Tibial nerve (tissue), 4 donors: ENCODE measurements at regions not wholly inside any gene's neighbourhood (a gene's known extent, or its start where the extent isn't known, plus 50 kb on each side); places are given as distances from the start of the nearest gene placed in this dataset.

Experiments
- DNase-seq, 2 donors: peaks; one replicate each; pipeline ENCODE4 v3.0.0-alpha.2; 2019; ENCODE audit warnings: low spot score in 2 of 2
- H3K27ac ChIP-seq, 4 donors: fragments of 200-600 bp; sonication (generic) in 3 of 4; one replicate each; pipeline ENCODE4 v1.5.1; 2017 to 2019; ENCODE audit warnings: mild to moderate bottlenecking in 1 of 4
- H3K27me3 ChIP-seq, 2 donors: fragments of 200-600 bp; sonication (generic) in 1 of 2; one replicate each; pipeline versions ENCODE4 v1.5.1 to v1.6.0; 2017 to 2019
- H3K36me3 ChIP-seq, 3 donors: fragments of 200-600 bp; sonication (generic); one replicate each; pipeline ENCODE4 v1.5.1; 2018 to 2019
- H3K4me1 ChIP-seq, 4 donors: fragments of 200-600 bp; sonication (generic) in 3 of 4; one replicate each; pipeline ENCODE4 v1.5.1; 2017 to 2019
- H3K4me3 ChIP-seq, 4 donors: fragments of 200-600 bp; sonication (generic) in 3 of 4; one replicate each; pipeline ENCODE4 v1.5.1; 2017 to 2019; ENCODE audit warnings: mild to moderate bottlenecking in 1 of 4, moderate library complexity in 1 of 4
- H3K9me3 ChIP-seq, 4 donors: fragments of 200-600 bp; sonication (generic) in 3 of 4; one replicate each; pipeline ENCODE4 v1.5.1; 2017 to 2019
- EP300 ChIP-seq, 2 donors: sonication (generic); formaldehyde crosslinking; IDR thresholded peaks; one replicate each; pipeline ENCODE4 v1.6.1; 2017; ENCODE audit warnings: antibody characterized with exemption in 2 of 2, mild to moderate bottlenecking in 1 of 2
- POLR2A ChIP-seq, 2 donors: fragments of 450-650 bp; IDR thresholded peaks; one replicate each; pipeline ENCODE4 v1.6.1; 2017; ENCODE audit warnings: antibody characterized with exemption in 2 of 2, mild to moderate bottlenecking in 2 of 2, moderate library complexity in 2 of 2
- WGBS, 2 donors: methylation state at CpG; one replicate each; pipeline ENCODE4 v1.1.5; 2018; 5-methylcytosine and 5-hydroxymethylcytosine counted together
- TF ChIP-seq, protein P1 (sequence below), 5 experiments: fragments of 200-600 bp in 3 of 5; fragments of 450-650 bp in 2 of 5; sonication (generic) in 3 of 5; IDR thresholded peaks; one replicate each; pipeline ENCODE4 v1.5.1; 2016 to 2019; ENCODE audit warnings: antibody characterized with exemption in 5 of 5, mild to moderate bottlenecking in 3 of 5, moderate library complexity in 2 of 5

DNA sequence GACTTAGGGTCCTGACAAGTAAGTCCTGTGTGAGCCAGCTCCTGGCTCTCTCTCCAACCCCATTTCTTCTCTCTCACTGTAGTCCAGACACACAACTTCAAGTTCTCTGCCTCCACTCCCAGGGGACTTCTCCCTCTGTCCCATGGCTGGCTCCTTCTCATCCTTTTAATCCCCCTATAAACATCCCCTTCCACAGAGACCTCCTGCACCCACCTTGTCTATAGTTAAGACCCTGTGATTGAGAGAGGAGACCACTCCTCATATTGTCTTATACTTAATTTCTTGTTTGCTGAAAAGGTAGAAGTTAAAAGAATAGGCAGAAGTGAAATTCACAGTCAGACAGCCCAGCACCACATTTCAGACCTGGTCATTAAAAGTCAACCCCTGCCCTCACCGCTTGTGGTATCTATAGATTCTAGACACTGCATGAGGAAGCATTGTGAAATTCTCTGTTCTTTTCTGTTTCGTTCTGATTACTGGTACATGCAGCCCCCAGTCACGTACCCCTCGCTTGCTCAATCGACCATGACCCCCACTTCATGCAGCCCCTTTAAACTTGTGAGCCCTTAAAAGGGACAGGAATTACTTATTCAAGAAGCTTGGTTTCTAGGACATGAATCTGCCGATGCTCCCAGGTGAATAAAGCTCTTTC lies 125.6 kb upstream of the FRMD4A start:
- Histone ChIP-seq H3K36me3 (no peaks in the 10 kb centered on the region), H3K27me3 (no peaks in the 10 kb centered on the region), H3K4me3 (no peak overlapping the region), H3K4me1 (peaks cover 0 to 6% (median 0%) of the 10 kb centered on the region in 4 donors), H3K9me3 (no peaks in the 10 kb centered on the region), H3K27ac (no peak overlapping the region)
- 69 to 88% methylated on average over 6 of the region's 6 CpGs for WGBS, 2 donors
- TF ChIP-seq EP300 (IDR thresholded peaks at IDR 0.05) (no peak), POLR2A (IDR thresholded peaks at IDR 0.05) (no peak)
- TF ChIP-seq, protein P1, sequence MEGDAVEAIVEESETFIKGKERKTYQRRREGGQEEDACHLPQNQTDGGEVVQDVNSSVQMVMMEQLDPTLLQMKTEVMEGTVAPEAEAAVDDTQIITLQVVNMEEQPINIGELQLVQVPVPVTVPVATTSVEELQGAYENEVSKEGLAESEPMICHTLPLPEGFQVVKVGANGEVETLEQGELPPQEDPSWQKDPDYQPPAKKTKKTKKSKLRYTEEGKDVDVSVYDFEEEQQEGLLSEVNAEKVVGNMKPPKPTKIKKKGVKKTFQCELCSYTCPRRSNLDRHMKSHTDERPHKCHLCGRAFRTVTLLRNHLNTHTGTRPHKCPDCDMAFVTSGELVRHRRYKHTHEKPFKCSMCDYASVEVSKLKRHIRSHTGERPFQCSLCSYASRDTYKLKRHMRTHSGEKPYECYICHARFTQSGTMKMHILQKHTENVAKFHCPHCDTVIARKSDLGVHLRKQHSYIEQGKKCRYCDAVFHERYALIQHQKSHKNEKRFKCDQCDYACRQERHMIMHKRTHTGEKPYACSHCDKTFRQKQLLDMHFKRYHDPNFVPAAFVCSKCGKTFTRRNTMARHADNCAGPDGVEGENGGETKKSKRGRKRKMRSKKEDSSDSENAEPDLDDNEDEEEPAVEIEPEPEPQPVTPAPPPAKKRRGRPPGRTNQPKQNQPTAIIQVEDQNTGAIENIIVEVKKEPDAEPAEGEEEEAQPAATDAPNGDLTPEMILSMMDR (IDR thresholded peaks at IDR 0.05): no peak
- DNase-seq: no peak

DNA sequence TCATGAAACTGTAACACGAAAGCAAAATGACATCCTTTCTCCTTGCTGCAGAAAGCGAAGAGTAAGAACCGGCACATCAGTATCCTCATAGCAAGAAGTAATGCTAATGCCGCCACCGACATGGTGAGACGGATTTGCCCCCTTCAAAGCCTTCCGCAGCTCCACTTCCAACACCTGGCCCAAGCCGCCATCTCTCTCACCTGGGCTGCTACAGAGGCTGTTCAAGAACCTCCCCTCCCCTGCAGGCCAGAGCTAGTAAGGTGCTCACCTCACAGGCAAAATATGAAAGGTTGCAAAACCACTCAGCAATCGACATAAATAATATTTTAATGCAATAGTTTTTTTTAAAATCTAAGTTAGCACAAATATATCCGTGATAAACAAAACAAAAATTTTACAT lies 123.9 kb upstream of the FRMD4A start:
- WGBS, 2 donors: 94 to 95% methylated on average over 10 of the region's 10 CpGs
- Histone ChIP-seq H3K27me3 (no peaks in the 10 kb centered on the region), H3K4me3 (no peak overlapping the region), H3K36me3 (no peaks in the 10 kb centered on the region), H3K27ac (no peak overlapping the region), H3K4me1 (peaks cover 0 to 3% (median 0%) of the 10 kb centered on the region in 4 donors), H3K9me3 (no peaks in the 10 kb centered on the region)
- TF ChIP-seq, protein P1 (IDR thresholded peaks at IDR 0.05): no peak
- TF ChIP-seq POLR2A (IDR thresholded peaks at IDR 0.05) (no peak), EP300 (IDR thresholded peaks at IDR 0.05) (no peak)
- DNase-seq: no peak

DNA sequence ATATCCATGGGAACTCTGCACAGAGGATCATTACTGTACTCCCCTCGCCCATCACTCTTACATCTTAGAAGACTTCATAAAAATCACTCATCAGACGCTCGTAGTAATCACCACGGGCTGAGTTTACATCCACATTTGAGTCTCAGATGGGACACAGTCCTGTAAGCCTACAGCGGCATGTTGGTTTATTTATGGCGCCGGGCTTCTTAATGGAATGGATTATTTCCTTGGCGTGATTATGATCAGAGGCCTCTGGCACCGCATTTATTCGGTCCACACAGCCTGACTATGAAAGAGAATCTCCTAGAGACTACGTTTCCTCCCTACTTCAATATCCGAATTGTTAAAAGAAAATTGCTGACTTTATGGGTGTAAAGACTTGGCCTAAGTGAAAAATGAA lies 123.5 kb upstream of the FRMD4A start:
- no peak for DNase-seq
- Histone ChIP-seq H3K27ac (no peak overlapping the region), H3K36me3 (no peaks in the 10 kb centered on the region), H3K4me3 (no peak overlapping the region), H3K27me3 (no peaks in the 10 kb centered on the region), H3K9me3 (no peaks in the 10 kb centered on the region), H3K4me1 (no peaks in the 10 kb centered on the region)
- no peak for TF ChIP-seq POLR2A (IDR thresholded peaks at IDR 0.05)
- no peak for TF ChIP-seq EP300 (IDR thresholded peaks at IDR 0.05)
- TF ChIP-seq, protein P1 (IDR thresholded peaks at IDR 0.05): no peak
- WGBS, 2 donors: 59 to 77% methylated on average over 12 of the region's 12 CpGs

DNA sequence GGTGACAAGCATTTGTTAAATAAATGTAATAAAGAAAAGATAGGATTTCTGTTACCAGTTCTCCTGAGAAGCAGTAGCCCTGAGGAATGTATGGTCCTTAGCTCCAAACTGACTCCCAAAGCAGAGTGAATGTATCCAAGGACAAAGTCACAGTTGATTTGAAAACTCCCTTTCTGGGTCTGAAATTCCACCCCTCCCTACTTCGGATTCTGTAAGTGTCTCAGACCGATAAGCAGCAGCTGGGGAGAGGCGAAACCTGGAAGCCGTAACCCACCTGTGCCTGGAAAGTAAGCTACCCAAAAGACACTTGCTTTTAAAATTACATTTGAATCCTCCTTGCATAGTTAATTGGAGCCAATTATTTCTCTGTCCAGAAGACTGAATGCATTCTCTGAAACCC lies 122.9 kb upstream of the FRMD4A start:
- no peaks in the 10 kb centered on the region for H3K27me3 ChIP-seq
- 66 to 69% methylated on average over 4 of the region's 4 CpGs for WGBS, 2 donors
- H3K27ac ChIP-seq: no peak overlapping the region
- TF ChIP-seq EP300 (IDR thresholded peaks at IDR 0.05) (no peak), POLR2A (IDR thresholded peaks at IDR 0.05) (no peak)
- TF ChIP-seq, protein P1 (IDR thresholded peaks at IDR 0.05): no peak
- H3K4me3 ChIP-seq: no peak overlapping the region
- H3K9me3 ChIP-seq: no peaks in the 10 kb centered on the region
- H3K36me3 ChIP-seq: no peaks in the 10 kb centered on the region
- no peak for DNase-seq
- peaks cover 0 to 3% (median 0%) of the 10 kb centered on the region in 4 donors for H3K4me1 ChIP-seq

DNA sequence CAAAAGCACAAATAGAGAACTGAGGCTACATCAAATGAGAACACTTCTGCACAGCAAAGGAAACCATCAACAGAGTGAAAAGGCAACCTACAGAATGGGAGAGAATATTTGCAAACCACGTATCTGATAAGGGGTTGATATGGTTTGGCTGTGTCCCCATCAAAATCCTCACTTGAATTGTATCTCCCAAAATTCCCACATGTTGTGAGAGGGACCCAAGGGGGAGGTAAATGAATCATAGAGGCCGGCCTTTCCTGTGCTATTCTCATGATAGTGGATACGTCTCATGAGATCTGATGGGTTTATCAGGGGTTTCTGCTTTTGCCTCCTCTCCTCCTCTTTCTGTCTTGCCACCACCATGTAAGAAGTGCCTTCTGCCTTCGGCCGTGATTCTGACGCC lies 120.6 kb upstream of the FRMD4A start:
- WGBS, 2 donors: 78 to 96% methylated on average over 6 of the region's 6 CpGs
- no peak for DNase-seq
- Histone ChIP-seq H3K4me1 (peaks cover 0 to 8% (median 0%) of the 10 kb centered on the region in 4 donors), H3K4me3 (no peak overlapping the region), H3K9me3 (no peaks in the 10 kb centered on the region), H3K27me3 (no peaks in the 10 kb centered on the region), H3K27ac (no peak overlapping the region), H3K36me3 (no peaks in the 10 kb centered on the region)
- TF ChIP-seq POLR2A (IDR thresholded peaks at IDR 0.05) (no peak), EP300 (IDR thresholded peaks at IDR 0.05) (no peak)
- TF ChIP-seq, protein P1 (IDR thresholded peaks at IDR 0.05): no peak
